ENCODE measurements at regions not wholly inside any gene's neighbourhood (a gene's known extent, or its start where the extent isn't known, plus 50 kb on each side); places are given as distances from the start of the nearest gene placed in this dataset.

DNA sequence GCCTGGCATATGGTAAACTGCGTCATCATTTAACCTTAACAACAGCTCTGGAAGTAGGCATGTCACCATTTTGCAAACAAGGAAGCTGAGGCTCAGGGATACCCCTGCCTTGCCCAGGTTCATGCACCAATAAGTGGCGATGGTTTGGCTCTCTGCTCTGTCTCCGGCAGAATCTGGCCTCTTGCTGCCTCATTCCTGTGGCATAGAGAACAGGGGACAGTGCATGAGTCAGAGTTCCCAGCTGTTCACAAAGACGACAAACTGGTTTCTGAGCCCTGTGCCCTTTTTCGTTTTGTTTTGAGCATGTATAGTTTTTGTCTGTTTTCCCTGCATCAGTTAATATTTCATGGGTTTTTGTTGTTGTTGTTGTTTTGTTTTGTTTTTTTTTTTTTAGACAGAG, 236.8 kb downstream of the OPA1 start:
- no peak for DNase-seq

DNA sequence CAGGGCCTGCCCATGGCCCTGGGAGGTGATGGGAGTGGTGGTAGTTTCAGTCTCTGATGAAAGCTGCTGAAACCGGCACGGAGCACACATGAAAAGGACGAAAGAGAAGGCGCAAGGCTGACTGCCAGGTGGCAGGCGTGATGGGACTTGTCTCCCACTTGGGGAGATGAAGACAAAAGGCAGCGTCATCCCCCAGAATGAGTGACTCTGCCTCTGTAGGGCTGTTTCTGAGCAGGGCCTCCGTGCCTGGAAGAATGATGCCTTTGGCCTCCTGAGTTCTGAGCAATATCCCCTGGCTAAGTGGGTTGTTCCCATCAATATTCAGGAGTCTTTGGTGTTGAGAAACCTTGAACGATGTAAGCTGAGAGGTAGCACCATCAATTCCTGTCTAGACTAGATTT, 237.8 kb downstream of the OPA1 start:
- no peak for DNase-seq

DNA sequence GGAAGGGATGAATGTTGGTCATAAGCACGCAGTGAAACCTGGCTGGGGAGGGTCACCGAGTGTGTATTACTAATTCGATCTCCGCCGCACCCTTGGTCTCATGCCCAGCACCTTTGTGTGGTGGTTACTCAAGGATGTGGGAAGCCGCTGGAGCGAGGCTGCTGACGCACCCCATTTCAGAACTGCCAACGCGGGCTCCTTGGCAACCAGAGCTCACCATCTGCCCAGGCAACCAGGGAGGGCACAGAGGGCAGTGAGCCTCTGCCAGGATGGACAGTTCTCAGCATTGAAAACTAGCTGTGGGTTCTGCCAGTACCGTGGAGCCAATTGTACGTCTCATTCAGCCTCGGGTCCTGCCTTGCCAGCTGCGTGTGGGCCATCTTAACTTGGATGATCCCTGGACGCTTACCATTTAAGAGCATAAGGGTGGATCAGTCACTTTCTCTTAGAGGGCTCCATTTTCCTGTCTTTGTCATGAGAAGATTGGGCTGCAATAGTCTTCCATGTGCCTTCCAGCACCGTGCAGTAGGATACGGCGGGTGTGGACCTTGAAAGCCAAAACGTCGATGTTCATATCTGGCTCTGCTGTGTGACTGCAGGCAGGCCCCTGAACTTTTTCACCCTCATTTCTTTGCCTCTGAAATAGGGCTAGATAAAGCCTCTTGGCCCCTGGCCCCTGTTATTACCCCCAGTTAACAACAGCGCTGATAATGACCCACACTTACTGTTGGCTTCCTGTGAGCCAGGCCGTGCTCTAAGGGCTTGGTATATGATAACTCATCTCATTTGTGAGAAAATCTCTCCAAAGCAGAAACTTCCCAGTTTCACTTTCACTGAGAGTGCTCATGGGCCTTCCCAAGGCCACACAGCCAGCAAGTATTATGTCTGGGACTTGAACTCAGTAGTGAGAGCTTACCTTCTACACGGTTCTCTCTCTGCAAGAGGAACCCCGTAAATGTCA, 238.8 kb downstream of the OPA1 start:
- no peak for DNase-seq

DNA sequence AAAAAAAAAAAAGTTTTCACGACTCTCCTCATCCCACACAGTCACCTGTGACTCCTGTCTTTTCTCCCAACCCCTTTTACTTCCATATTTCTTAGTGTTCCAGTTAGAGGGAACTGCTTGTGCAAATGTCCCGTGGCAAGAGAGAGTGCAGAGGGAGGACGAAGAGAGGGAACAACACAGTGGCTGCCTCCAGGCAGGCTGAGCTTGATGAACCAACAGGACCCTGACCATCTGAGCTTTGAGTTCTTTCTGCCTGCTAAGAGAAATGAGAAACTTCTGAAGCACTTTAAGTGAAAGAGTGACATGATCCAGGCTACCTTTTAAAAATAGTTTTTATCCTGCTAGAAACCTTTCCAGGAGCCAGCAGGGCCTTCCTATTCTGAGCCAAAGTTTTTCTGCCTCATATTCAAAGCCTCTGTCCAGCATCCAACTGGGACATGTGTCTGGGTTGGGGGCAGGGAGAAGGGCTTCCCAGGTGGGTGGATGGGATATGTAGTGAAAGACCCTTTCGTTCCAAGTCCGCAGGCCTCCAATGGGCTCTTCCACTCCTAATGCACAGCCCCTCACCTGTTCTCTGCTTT, 239.9 kb downstream of the OPA1 start:
- DNase-seq, result no peak

DNA sequence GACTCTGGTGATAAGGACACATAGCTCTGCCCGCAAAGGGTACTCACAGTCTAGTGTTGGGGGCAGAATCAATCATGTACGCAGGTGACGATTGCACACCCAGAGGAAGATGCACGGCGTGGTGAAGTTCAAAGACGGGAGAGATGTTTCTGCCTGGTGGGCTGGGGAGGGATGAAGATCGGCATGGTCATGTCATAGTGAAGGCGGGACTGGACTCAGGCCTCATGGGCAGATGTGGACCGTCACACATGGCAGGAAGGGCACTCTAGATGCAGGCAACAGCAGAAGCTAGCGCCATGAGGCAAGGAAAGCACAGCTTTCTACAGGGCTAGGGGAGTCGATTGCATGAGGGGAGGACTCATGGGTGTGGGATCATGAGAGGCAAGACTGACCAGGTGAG, 240.6 kb downstream of the OPA1 start:
- no peak for DNase-seq

DNA sequence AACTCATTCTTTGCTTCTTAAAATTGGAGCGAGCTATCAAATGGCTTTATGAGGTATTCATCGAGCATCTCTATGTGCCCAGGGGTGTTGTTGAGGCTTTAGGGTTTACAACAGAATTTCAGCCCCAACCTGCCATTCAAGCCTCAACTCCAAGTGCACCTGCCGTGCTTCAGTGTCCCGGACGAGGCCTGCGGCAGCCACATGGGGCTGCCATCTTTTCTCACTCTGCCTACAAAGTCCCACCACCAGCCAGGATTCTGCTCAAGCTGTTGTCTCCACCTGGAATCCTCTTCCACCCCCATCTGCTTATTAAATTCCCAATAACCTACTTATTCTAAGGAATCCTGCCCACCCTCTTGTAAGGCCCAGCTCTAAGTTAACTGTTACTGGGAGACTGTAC, 242.4 kb downstream of the OPA1 start:
- DNase-seq, result no peak

DNA sequence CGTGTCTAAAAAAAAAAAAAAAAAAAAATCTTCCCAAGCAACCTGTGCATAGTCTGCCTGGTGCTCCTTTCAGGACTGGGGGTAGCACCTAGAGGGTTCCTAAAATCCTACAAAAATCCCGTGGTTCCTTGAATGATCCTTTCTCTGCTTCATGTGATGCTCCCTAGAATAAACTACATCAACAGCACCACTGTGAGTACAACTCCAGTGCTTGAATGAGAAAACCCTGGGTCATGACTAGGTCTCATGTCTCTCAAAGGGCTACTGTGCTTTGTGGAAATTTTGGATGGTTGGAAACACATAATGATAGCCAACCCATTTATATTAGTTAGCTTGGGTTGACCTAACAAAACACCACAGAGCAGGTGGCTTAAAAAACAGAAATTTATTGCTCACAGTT, 243.5 kb downstream of the OPA1 start:
- DNase-seq, result no peak

DNA sequence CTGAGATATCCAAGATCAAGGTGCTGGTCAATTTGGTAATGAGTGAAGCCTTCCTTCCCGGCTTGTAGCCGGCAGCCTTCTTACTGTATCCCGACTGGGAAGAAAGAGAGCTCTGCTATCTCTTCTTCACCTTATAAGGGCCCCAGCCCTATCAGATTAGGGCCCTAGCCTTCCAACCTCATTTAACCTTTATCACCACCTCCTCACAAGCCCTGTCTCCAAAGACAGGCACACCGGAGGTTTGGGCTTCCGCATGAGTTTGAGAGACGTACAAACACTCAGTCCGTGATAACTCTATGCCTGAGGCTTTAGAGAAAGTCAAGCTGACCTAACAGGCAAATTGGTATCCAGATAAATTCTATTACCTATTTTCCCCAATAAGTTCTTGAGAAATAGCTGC, 243.9 kb downstream of the OPA1 start:
- DNase-seq, result no peak

DNA sequence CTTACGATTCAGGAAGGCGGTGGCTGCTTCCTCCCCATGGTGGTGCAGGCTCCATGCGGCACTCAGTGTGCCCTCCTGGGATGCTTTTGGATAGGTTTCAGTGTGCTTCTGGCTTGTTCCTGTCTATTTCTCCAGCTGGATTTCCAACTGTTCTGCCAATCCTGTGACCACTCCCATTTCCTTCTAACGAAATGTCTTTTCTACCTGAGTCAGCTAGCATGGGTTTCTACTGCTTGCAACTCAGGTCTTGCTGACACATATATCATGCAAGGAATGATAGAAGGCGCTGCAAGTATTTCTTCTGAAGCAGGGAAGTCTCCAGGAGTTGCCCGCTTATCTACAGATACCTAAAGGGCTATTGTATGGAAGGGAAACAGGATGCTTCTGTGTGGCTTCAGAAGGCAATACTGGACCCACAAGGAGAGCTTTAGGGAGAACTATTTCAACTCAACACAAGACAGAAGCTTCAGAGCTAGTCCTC, 244.4 kb downstream of the OPA1 start:
- no peak for DNase-seq

DNA sequence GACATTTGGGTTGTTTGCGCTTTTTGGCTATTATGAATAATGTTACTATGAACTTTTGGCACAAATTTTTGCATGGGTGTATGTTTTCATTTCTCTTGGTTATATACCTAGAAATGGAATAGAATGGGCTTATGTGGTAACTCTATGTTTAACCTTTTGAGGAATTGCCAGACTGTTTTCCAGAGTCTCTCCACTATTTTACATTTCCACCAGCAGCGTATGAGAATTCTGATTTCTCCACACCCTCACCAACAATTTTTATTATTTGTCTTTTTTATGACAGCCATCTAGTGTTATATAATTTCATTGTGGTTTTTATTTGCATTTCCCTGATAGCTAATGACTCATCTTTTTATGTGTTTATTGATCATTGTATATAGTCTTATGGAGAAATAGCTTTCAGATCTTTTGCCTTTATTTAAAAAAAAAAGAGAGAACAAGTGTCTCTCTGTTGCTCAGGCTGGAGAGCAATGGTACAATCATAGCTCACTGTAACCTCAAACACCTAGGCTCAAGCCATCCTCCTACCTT, 247.2 kb downstream of the OPA1 start:
- DNase-seq, result no peak

DNA sequence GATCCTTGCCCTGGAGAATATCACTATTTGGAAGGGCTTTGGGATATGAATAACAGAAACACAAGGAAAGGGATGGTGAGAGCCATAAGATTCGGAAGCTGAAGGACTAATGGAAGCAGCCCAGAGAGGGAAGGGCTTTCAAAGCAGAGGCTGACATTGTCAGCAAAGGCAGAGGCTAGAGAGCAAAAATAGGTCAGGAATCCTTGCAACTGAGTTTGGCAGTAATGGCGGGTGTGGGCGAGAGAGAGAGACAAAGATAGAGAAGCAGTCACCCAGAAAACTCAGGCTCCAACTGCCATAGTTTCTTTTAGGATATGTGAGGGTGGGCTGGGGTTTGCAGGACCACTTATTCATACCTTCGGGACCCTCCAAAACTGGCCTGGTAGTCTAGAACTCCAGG, 248.6 kb downstream of the OPA1 start:
- no peak for DNase-seq

DNA sequence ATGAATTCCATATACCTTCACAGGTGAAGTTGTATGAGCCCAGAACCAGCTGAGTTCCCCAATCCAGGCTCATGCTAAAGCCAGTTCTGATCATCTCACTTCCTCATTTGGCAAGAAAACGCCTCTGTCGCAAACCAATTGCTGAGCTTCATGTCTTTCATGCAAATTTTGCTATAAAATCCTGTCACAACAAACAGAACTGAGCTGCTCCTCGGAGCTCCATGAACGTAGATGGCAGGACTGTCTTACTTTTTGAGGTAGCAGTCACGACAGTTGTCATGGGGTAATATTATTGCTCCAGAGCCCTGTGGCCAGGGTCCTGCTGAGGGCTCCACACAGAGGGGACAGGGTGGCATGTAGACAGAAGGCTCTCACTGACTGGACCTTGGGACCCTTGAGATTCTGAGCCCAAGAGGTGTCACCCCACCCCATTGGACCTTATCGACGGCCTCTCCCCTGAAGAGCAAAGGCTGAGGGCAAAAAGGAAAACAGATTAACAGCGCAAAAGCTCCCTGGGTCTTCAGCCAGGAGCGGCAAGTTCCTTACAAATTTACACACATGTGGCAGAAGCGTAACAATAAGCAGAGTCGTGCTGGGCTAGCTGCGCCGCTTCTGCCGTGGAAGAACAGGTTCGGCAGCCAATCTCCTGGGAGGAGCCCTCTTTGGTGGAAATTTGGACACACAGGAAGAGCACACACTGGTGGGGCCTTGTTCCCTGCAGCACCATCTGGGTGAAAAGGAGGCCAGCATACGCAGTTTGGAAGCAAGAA, 249.2 kb downstream of the OPA1 start:
- no peak for DNase-seq

DNA sequence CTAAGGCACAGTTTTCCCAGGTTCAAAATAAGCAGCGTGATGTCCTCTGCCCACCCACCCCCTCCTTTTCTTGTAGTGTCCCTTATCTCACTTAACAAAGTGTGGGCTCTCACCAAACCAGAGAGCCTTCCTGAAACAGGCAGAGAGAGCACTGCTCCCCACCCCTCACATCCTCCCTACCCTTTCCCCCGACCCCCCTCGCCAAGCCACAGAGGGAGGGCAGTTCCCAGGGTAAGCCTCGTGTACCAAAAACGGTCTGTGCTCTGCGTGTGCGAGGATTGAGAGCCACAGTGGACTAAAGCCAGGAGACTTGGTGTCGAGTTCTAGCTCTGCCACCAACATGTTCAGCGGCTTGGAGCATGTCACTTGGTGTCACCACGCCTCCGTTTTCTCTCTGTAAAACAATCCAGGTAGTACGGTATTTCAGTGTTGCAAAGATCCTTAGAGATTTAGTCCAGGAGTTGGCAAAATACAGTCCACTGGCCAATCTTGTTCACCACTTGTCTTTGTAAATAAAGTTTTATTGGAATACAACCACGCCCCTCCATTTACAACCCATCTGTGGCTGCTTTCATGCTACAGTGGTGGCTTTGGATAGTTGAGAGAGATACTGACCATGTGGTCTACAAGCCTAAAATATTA, 249.9 kb downstream of the OPA1 start:
- no peak for DNase-seq

DNA sequence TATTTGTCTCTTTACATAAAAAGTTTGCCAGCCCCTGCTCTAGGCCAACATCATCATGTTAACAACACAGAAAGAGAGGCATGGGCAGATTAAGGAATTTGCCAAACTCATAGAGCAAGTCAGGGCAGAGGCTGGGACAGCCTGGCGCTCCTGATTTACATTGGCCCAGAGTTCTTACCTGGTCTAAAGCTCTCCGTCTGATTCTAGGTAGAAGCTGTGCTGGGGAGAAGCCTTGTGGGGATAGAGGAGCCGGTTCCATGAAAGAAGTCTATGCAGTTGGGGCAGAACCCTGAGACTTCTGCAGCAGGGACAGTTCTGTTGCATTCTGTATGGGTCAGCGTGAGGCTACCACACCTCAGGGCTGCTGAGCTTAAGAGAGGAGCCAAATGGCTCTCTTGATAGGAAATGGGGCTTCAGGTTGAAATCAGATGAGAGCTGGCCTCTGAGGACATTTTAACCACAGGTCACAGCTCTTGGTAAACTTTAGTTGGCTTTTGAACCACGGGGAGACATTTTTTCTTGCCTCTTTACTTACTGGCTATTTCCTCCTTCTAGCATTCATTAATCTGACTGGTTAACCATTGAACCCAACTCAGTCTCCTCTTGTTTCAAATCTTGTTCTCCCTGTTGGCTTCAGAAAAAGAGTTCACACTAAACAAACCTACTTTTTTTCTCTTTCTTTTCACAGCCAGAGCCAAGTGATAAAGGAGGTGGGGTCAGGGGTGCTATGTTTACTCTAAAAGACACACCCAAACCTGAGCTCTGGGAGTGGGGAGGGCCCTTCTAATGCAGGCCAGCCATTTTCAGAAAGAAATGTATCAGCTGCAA, 250.7 kb downstream of the OPA1 start:
- no peak for DNase-seq

DNA sequence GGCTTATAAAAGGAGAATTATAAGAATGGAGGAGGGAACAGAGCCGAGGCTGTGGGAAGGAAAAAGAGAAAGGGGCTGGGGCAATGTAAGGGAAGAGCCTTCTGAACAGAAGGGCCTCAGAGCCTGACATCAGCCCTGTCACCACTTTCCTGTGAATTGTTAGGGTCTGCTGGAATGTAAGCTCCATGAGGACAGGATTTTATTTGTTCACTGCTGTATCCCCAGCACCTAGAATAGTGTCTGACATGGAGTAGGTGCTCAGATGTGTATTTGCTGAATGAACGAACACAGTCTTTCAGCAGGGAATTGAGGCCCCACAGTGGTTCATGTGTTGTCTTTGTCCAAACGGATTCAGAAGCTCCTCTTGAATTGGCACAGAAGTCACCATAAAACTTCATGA, 251.5 kb downstream of the OPA1 start:
- DNase-seq, result no peak

DNA sequence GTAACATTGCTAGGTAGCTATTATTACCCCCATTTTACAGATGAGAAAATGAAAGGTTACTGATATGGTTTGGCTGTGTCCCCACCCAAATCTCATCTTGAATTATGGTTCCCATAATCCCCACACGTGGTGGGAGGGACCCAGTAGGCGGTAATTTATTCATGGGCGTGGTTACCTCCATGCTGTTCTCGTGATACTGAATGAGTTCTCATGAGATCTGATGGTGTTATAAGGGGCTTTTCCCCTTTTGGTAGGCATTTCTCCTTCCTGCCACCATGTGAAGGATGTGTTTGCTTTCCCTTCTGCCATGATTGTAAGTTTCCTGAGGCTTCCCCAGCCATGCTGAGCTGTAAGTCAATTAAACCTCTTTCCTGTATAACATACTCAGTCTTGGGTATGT, 252.1 kb downstream of the OPA1 start:
- DNase-seq, result no peak

DNA sequence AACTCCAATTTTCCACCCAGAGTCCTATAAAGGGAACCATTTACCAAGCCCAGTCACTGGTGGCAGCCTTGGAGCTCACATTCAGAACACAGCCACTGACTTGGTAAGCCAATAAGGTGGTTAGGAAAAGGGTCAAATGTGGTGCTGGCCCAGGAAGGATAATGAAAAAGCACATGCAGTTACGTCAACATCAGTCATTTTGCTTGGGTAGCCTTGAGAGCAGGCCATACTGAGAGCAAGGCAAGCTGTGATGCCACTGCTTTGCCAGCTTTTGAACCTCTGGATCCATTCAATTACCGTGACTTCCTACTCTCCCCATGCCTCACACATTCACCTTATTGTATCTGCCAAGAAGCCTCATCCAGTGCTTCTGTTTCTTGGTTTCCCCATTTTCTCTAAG, 253.6 kb downstream of the OPA1 start:
- DNase-seq, result no peak

DNA sequence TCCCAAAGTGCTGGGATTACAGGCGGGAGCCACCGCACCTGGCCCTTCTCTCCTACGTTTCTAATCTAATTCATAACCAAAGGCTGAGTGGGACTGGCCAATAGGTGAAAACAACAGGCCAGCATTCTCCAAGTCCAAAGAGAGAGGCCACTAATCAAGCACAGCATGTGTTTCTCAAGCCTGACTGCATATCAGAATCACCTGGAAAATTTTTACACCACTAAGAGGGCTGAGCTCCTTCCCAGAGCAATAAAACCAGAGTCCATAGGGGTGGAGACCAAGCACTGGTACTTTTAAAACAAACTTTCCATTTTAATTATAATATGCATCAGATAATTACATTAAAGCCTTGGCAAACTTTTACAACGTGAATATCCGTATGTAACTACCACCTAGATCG, 254.4 kb downstream of the OPA1 start:
- DNase-seq, result no peak

DNA sequence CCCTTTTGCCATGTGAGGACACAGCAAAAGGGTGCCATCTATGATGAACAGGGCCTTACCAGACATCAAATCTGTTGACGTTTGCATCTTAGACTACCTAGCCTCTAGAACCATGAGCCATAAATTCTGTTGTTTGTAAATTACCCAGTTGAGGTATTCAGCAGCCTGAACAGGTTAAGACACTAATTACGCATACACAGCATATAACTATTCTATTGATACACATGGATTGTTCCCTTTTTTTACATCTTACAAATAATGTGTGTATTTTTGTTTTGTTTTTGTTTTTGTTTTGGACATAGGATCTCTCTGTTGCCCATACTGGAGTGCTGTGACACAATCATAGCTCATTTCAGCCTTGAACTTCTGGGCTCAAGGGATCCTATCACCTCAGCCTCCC, 255.5 kb downstream of the OPA1 start:
- DNase-seq, result no peak

DNA sequence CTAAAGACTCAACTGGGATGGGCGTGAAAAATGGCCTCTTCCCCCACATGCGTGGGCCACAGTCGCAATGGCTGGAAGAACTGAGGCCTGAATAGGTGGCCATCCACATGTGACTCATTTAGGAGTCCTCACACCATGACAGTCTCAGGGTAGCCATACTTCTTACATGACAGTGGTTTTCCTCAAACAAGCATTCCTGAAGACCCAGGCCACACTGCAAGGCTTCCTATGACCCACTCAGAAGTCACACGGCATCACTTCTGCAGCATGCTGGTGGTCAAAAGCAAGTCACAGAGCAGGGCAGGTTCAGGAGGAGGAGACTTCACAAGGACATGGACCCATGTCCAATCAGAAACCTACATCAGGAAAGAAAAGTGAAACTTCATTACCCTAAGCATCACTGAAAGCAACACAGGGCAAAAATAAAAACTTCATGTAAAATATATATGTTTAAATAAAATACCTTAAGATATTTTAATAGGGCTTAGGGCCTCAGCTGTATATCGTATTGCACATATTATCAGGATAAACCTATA, 257.1 kb downstream of the OPA1 start:
- DNase-seq, result no peak

DNA sequence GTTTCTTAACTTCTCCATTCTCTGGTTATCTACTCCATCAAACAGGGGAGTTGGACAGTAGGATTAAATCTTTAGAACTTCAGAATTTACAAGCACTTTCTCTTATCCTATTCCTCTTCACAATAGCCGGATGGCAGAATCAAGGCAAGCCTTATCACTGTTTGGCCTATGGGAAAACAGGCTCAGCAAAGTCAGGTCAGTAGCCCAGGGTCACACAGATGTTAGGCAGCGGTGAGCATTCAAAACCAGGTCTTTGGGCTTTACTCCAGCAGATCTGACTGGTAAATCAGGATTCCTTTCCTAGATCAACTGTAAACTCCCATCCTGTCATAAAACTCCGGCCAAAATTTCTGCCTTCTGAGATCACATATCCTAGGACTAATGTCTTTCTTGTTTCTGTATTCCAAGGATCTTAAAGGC, 258.4 kb downstream of the OPA1 start:
- DNase-seq, result no peak

All from activated CD4-positive, alpha-beta T cell treated with anti-CD3 and anti-CD28 coated beads, Interleukin-2, amount 50 U/mL, for 1 hour (primary cell).